SW480 (cell line): ENCODE measurements at regions not wholly inside any gene's neighbourhood (a gene's known extent, or its start where the extent isn't known, plus 50 kb on each side); places are given as distances from the start of the nearest gene placed in this dataset.

Source experiments
- DNase-seq: peaks from one replicate; pipeline ENCODE4 v3.0.0-alpha.2; 2016; ENCODE audit warnings: low spot score

DNA sequence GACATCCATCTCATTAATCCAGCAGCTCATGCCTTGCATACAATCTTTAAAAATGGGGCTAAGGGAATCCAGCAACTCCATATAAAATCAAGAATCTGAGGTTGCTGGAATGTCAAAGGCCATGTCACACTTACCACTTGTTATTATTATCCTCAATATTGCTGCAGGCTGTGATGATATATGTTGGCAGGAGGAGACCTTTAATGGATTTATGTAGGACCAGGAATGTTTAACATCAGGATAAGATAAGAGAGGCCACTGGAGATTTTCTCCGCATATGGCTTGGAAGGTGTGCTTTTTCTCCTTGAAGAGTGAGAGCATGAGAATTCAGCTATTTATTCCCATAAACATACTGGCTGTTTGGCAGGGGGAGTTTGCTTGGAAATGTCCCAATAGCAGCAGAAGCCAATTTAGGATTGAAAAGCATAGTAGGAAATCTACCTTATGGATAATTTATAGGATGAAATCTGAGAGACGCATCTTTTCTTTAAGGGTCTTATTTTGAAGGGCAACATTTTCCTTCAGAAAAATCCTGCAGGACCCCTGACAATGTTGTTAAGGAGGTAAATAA is 481.4 kb downstream of the AGTPBP1 start:
- DNase-seq, result no peak

DNA sequence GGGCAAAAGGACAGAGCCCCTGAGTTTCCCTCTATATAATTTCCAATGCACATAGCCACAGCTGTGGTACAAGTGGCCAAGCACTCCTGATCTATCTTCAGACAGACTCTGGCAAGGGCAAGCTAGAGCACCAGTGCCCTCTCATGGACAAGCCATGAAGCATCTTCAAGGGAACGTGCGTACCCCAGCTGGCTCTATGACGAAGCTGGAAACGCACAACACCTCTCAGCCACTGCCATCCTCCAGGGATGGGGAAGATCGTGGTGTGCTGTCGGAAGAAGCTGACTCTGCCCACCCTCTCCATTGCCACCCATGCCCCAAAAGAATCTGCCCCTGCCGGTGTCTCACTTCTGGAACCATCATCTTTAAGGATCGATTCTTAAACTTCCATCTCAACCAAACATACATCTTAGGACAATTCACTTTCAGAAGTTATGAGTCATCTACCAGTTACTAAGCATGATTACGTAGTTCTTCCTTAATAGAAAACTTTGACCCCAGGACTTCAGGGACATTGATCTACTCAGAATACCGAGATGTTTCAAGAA is 482.9 kb downstream of the AGTPBP1 start:
- DNase-seq, result peak; percentile 89

DNA sequence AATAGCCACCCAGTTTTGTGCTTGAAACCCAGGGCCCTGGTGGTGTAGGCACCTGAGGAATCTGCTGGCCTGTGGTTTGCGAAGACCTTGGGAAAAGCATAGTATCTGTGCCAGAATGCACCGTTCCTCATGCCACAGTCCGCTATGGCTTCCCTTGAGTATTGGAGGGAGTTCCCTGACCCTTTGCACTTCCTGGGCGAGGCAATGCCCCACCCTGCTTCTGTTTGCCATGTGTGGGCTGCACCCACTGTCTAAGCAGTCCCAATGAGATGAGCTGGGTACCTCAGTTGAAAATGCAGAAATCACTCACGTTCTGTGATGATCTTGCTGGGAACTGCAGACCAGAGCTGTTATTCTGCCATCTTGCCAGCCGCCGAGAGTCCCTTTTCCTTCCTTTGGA is 483.5 kb downstream of the AGTPBP1 start:
- DNase-seq, result peak; percentile 69

DNA sequence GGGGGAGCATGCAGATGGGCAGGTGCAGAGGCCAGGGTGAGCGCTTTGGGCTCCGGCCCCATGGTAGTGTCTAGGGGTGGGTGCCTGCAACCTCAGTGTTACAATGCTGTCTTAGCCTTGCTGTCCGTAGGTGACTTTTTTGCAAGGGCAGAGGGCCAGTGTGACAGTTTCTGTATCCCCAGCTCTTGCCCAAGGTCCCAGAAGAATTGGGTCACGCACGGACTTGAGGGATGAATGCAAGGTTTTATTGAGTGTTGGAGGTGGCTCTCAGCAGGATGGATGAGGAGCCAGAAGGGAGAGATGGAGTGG is 492.5 kb downstream of the AGTPBP1 start:
- DNase-seq, result no peak

DNA sequence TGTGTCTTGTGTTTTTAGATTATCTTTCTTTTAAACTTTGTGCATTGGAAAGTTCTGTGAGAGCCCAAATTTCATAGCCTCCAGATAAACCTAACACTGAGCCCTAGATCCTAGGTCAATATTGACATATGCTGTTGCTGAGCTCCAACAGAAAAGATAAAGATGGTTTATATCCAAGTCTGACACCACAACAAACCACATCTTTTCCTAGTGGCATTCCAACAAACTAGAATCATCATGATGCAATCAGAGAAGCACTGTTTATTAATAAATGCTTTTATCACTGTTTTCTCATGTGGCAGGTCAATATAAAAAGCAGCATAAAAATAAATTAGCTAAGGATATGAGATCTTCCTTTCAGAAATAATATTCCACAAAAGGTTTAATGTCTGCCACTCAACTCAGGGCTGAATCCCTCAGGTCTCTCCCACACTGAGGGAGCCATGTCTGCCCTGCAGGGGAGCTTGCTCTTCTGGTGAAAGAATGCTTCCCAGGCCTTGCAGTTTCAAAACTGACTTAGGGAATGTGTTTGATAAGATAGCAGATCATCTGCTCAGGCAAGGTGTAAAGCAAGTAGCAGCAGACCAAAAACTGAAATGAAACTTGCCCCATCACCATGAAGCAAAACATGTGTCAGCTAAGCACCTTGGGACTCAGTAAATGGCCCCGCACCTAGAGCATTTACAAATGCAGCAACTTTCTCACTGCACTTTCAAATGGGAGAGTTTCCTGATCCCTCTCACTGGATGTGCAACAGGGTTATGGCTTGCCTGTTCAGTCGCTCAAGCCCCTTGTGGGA is 493.0 kb downstream of the AGTPBP1 start:
- DNase-seq, result peak; percentile 75

DNA sequence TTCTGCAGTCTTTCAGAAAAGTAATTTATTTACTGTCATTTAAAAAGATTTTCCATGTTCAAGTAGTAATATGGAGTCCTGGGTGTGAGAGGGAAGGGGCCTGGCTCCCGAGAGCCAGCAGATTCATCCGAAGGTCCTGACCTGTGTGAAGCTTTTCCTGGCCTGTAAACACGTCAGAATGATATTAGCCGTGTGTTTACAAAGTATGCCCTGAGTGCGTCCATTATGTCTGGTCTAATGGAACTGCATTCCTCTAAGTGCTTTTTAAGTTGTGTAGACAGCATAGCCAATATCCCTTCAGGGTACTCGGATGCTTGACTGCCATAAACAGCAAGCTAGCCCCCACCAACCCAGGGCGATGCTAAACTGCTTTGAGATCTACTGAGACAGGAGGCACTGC is 495.2 kb downstream of the AGTPBP1 start:
- no peak for DNase-seq

DNA sequence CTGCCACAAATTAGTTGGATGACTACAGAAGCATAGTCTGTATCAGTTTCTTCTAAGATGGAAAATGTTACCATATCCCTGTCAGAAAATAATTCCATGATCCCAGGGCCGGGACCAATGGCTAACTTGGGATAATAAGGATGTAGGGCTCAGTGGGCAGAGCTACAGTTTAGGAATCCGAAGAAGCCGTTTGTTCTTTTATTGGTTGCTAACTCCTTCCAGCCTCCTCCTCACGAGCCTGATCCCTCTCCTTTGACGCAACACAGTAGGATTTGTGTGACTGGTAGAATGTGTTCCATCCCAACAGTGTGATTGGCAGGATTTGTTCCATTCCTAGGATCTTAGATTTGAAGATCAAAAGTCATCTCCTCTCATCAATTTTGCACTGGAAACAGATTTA is 496.9 kb downstream of the AGTPBP1 start:
- DNase-seq, result no peak

DNA sequence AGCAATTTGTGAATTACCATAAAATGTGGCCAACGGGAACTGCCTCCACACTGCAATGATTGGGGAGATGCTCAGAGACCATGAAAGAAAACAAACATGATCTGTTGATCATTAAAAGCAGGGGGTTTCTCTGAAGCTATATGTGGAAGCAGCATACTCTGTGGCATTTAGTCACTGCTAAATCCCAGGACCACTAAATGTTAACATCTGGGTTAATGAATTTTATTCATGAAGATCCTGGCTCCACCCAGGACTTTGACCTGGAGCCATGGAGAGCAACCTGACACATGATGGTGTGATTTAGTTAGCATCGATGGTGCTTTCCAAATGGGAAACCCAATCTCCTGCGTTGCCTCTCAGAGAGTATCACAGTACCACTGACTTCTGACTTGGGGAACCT is 497.8 kb downstream of the AGTPBP1 start:
- DNase-seq, result no peak

DNA sequence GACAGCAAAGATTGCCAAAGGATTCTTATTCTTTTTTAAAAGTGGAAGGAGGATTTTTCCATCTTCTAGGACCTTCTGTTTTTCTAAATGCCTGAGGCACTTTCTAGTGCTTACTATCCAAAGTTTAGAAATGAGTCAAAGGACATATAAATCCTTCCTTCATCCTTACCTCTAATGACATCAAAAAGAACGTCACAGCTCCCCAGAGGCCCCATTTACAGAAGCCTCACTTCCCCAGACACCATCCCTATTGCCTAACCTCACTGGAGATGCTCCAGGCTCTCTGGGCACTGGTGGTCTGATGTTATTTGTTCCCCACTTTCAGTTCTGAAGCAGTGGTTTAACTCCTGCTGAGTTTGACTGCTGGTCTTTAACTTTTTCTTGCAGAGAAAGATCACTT is 504.3 kb downstream of the AGTPBP1 start:
- DNase-seq, result no peak

DNA sequence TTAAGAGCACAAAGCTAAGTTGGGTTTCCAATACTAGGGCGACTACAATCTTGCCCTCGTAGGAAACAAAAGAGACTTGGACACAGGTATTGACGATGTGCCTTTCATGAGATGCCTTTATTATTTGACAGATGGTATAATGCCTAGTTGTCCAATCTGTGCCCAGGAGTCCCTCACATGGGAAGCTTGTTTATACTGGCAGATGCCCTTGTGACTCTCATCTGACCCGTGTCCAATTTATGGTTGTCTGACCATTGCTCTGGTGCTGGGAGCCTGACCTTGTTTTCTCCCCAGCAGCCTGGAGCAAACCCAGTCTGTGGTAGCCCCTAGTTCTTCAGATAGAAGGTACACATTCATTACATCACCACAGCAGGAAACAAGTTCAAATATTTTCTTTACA is 511.7 kb downstream of the AGTPBP1 start:
- no peak for DNase-seq

DNA sequence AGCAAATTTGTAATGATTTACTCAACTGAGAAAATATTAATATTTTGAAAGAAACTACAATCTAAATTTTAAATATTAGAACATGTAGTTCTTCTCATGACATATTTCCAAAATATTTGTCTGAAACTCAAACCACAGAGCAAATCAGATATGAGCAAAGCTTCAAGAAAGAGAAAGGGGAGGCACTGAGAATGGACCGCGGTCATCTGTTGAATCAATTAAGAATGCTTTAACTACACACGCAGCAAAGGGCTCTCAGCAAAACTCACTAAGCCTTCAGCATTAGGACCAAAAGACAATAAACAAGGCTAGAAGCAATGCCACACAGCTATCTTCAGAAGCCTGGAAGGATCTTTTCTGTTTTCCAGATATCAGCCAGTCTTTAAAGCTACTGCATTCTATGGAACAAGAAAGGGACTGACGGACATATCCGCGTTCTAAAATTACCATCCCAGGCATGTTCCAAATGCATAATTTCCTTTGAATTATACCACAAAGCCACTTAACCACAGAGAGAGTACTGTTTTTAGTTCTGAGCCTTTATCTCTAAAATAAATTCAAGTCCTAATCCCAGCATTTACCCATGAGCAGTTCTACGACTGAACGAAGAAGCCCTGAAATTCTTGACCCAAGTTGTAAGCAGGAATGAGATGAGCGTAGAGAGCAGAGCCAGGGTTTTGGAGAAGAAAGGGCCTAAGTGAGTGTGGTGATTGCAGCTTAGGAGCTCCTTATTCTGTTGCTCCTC is 513.5 kb downstream of the AGTPBP1 start:
- DNase-seq, result no peak

DNA sequence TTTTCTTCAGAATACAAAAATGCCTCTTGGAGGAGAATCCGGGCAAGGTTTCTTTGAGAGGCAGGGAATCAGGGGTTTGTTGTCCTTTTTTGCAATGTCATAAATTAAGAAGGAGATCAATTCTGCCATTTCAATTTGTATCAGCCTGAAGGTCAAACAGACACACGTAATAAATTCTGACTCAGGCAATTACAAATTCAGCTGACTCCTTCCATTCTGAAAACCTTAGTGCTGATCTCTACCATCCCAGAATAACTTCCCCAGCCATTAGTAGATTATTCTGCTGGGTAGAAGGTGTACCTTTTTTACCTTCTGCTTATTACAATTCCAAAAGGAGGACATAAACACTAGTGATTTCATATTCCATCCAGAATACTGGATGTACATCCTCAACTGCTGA is 516.6 kb downstream of the AGTPBP1 start:
- DNase-seq, result no peak

DNA sequence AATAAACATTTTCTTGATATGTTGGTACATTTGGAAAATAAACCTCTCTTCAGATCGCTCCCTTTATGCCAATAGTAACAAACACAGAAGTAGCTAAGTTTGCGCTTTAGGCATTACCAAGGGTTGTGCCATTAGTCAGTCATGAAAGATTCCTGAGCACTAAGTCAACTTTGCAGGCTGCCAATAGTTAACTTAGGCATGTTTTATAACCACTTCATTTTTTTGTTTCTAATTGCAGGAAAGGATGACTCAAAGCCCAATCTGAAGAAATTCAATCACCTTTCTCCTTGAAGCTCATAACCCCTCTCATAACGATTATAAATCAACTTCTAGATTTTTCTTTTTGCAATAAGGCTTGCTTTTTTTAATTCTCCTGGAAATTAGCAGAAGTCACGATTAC is 517.0 kb downstream of the AGTPBP1 start:
- no peak for DNase-seq

DNA sequence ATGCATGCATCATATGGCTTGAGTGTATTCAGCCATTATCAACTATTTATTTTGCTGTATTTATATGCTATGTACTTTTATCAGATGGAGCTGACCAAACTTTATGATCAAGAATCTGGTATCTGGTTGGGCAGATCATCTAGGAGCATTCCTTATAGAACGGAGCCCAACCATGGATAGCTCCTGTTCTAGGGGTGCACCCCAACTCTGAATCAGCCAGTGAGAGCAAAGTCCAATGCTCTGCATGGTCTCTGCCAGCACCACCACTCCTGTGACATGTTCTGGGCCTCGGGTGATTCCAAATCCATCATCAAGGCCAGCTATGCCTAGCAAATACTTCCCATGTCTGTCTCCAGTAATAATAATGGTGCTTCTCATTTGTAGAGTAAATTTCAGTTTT is 517.5 kb downstream of the AGTPBP1 start:
- DNase-seq, result no peak

DNA sequence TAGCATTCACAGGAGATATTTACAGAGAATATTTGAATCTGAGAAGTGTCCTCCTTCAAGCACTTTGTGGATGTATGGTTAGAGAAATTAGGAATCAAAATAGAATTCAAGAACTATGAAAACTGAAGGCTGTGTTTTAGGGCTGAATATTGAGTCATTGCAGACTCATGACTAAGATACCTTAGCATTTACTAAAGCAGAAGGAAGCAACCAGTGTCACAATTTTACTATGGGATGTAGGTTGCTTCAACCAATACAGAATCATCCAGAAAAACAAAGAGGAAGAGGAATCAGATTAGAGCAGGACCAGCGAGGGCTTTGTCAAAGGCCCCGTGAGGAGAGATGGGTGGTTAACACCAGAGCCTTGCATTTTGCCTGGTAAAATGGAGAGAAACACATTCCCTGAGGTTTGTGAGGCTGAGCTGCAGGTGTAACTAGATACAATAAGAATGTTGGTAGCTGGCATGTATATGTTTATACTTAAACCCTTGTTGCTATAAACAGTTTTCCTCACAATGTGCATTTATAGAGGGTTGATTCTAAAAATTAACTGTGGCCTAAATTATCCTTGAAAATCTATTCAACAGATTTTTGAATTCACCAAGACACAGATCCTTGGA is 518.1 kb downstream of the AGTPBP1 start:
- no peak for DNase-seq

DNA sequence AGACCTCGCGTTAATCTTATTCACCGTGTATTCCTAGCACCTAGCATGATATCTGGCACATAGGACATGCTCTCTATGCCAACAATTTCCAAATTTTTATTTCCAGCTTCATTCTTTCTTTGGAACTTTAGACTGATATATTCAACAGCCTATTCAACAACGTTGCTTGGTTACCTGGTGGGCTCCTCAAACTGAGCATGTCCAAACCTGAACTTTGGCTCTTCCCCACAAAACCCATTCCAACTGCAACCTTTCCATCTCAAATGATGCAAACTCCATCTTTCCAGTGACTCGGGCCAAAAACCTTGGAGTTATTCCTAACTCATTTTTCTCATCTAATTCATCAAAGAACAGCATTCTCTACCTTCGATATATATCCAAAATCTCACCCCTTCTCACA is 525.2 kb downstream of the AGTPBP1 start:
- DNase-seq, result no peak

DNA sequence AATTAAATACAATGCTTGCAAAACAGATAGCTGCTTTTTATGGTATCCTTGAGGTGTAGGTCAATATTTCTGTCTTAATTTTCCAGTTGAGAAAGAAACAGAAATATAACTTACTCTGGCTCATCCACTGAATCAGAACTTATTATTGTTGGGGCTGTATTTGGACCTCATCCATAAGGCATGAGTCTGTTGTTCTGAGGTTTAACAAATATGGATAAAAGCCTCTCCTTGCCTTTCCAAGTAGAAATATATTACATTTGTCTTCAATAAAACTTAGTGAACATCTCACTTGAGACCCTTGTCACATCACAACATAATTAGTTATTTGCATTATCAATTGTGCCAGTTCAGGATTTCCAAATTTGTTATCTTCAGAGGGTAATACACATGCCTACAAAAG is 525.8 kb downstream of the AGTPBP1 start:
- DNase-seq, result no peak

DNA sequence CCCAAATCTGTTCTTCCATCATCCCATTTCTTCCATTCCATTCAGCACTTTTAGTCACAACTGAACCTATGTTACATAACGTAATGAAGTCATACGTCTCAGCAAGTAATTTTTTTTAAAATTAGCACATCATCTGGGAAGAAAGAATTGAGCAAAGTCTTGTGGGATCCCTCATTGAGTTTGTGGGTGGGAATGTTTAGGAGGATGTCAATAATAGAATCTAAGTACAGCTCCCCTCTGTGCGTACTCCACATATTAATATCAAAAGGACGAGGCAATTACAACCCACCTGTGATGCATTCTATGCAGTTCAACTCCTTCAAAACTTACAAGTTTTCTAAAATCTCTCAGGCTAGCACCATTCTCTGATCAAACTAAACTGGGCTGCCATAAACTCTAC is 526.3 kb downstream of the AGTPBP1 start:
- DNase-seq, result no peak

DNA sequence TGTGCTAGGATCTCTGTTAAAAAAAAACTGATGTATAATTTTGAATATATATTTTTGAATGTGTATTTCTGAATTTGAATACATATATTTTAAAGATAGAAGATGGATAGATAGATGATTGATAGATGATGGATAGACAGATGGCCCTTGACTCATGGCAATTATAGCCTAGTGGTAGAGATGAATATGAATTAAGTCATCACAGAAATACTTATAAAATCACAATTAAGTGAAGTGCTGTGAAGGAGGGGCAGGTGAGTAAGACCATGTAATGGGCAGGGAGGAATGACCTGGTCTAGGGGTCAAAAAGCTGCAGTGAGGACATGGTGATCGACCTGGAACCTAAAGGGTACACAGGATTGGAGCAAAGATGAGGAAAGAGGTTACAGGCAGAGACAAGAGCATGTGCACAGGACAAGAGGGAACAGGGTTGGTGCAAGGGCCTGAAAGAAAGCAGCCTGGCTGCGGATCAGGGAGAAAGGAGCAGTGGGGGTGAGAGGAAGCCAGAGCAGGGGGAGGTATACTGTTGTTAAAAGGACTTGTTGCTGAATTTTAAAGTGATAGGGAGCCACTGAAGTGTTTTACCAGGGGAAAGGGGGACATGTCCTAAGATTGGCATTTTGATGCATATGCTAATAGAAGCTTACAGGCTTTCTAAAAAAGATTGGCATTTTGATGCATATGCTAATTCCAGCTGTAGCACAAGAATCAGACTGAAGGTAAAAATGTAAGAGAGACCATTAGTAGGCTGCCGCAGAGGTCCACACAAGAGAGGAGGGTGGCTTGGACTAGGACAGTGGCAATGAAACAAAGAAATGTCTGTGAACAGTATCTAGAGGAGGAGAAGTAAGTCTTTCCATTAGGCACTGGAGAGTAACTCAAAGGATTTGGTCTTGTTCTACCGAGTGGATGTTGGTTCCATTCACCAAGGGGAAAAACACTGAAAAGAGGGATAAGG is 527.8 kb downstream of the AGTPBP1 start:
- DNase-seq, result no peak

DNA sequence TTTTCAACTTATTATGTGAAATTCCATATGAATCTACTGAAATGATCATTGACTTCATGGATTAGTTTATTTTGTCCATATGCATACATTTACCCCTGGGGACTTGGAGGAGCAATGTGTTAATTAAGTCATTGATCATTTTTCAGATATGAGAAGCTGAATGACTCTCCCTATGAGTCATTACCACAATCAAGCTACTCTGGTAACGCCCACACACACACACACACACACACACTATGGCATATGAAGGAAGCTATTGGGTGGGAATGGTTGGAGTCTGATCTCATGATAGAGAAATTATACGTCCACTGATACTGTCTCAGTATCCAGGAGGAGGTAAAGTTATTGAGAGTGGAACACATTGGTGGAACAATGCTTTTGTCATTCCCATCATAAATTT is 528.9 kb downstream of the AGTPBP1 start:
- peak; percentile 97 for DNase-seq

DNA sequence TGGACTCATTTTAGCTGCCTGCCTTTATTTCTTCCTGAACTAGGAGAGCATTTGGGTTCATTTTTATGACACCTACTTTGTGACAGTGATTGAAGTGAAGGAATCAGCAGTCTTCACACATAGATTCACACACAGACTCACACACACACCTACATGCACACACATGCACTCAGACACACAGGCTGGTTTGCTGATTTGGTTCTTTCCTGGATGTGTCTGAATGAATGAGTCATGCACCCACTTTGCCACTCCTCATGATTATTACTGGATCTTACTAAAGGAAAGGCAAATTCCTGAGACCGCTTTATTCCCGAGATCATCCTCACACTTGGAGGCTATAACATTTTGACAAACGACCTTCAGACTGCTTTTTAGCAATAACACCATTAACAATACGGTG is 529.5 kb downstream of the AGTPBP1 start:
- peak; percentile 83 for DNase-seq

DNA sequence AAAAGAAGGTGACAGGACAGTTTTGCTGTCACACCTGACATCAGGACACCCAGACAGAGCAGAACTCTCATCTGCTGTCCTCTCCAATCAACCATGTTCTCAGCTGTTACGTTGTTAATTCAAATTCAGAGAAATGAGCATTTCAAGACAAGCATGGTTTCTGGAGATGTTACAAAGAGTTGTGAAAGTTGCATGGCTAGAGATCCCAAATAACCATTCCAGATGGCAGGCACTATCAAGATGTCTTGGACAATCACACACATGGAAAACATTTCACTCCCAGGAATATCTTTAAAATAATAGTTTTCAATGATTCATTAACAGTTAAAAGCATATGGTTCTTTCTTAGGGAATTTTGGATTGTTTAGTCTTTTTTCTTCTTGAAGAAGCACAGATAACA is 533.1 kb downstream of the AGTPBP1 start:
- no peak for DNase-seq
